ENCODE measurements at regions not wholly inside any gene's neighbourhood (a gene's known extent, or its start where the extent isn't known, plus 50 kb on each side); places are given as distances from the start of the nearest gene placed in this dataset.

GRCh38 chr17:72421128-72422092, 300.6 kb downstream of the SOX9 start:
- TF ChIP-seq CTCF (conservative IDR thresholded peaks at IDR 0.05; ENCODE audit: low read length) = no peak
- no peak for TF ChIP-seq EZH2phosphoT487 (IDR thresholded peaks at IDR 0.05; ENCODE audit: borderline replicate concordance)

All from Loucy (cell line).